ENCODE measurements at regions not wholly inside any gene's neighbourhood (a gene's known extent, or its start where the extent isn't known, plus 50 kb on each side); places are given as distances from the start of the nearest gene placed in this dataset.
"Not testable (repeated sequence)": the region's sequence is repeated elsewhere in the genome, so short reads cannot be mapped to it uniquely, and the experiment has no call there.

- DNase-seq, result no peak
Measured at GRCh38 chr4:179164267-179164999, 1722.2 kb upstream of the AGA start.

- no peak for DNase-seq
Measured at GRCh38 chr4:179165000-179165738, 1722.9 kb upstream of the AGA start.

GRCh38 chr4:179165862-179166261 is 1723.6 kb upstream of the AGA start:
- no peak for DNase-seq

- not testable (repeated sequence) for DNase-seq
Measured at GRCh38 chr4:179170308-179170707, 1728.1 kb upstream of the AGA start.

- no peak for DNase-seq
Measured at GRCh38 chr4:179182741-179183140, 1740.5 kb upstream of the AGA start.

- DNase-seq, result no peak
Measured at GRCh38 chr4:179195887-179196286, 1753.7 kb upstream of the AGA start.

- DNase-seq, result no peak
Measured at GRCh38 chr4:179196511-179196910, 1754.3 kb upstream of the AGA start.

GRCh38 chr4:179200681-179201080 is 1758.4 kb upstream of the AGA start:
- DNase-seq, result no peak

GRCh38 chr4:179225594-179225993 is 1783.4 kb upstream of the AGA start:
- no peak for DNase-seq

GRCh38 chr4:179248821-179249220 is 1806.6 kb upstream of the AGA start:
- DNase-seq, result no peak

- no peak for DNase-seq
Measured at GRCh38 chr4:179268791-179269190, 1826.6 kb upstream of the AGA start.

GRCh38 chr4:179272282-179272681 is 1830.0 kb upstream of the AGA start:
- DNase-seq, result no peak

- no peak for DNase-seq
Measured at GRCh38 chr4:179278647-179279046, 1836.4 kb upstream of the AGA start.

GRCh38 chr4:179285696-179286095 is 1843.5 kb upstream of the AGA start:
- DNase-seq, result no peak

GRCh38 chr4:179291657-179292056 is 1849.4 kb upstream of the AGA start:
- DNase-seq, result no peak

GRCh38 chr4:179292468-179292867 is 1850.2 kb upstream of the AGA start:
- no peak for DNase-seq

- no peak for DNase-seq
Measured at GRCh38 chr4:179307297-179308136, 1865.3 kb upstream of the AGA start.

- DNase-seq, result no peak
Measured at GRCh38 chr4:179313823-179314222, 1871.6 kb upstream of the AGA start.

- DNase-seq, result no peak
Measured at GRCh38 chr4:179325181-179325580, 1882.9 kb upstream of the AGA start.

GRCh38 chr4:179328627-179329026 is 1886.4 kb upstream of the AGA start:
- no peak for DNase-seq

- DNase-seq, result no peak
Measured at GRCh38 chr4:179331362-179331761, 1889.1 kb upstream of the AGA start.

GRCh38 chr4:179344861-179345260 is 1902.6 kb upstream of the AGA start:
- DNase-seq, result no peak

- DNase-seq, result no peak
Measured at GRCh38 chr4:179352221-179352620, 1910.0 kb upstream of the AGA start.

GRCh38 chr4:179353786-179354185 is 1911.5 kb upstream of the AGA start:
- DNase-seq, result no peak
